B cell (primary cell): ENCODE measurements at regions not wholly inside any gene's neighbourhood (a gene's known extent, or its start where the extent isn't known, plus 50 kb on each side); places are given as distances from the start of the nearest gene placed in this dataset.

Experiments used
- ATAC-seq: fragments of 200-7000 bp; cut with Tn5 transposase; one replicate; pipeline ENCODE4 v1.10.0; 2021; ENCODE audit warnings: low read depth, mild to moderate bottlenecking, moderate number of reproducible peaks, moderate library complexity
- CTCF ChIA-PET: fragments of 350-600 bp; sonication (Branson Sonifier 250); formaldehyde crosslinking; loops from one replicate; lab custom pipeline; 2021; ENCODE audit warnings: antibody characterized with exemption, inconsistent platforms; lab: Charles Lee
- POLR2A ChIA-PET: fragments of 350-600 bp; sonication (Branson Sonifier 250); formaldehyde crosslinking; loops from one replicate; lab custom pipeline; 2021; ENCODE audit warnings: antibody characterized with exemption; lab: Charles Lee
- DNase-seq: peaks from one replicate; pipeline ENCODE4 v3.0.0; 2013
- H2AFZ ChIP-seq: 2 replicates; pipeline ENCODE4 v1.6.1; 2012; ENCODE audit warnings: mild to moderate bottlenecking, low read depth, low read length; ENCODE audit not compliant: insufficient read depth, poor library complexity, severe bottlenecking
- H3K27ac ChIP-seq, 2 donors: 1 replicate in 1 of 2; 2 replicates in 1 of 2; pipeline ENCODE4 v1.5.1; 2012 to 2013; ENCODE audit warnings: low read length in 2 of 2, mild to moderate bottlenecking in 2 of 2, moderate library complexity in 1 of 2
- H3K27me3 ChIP-seq, 4 experiments: fragments of 200-600 bp in 1 of 4; sonication (generic) in 1 of 4; replicated peaks in 1 of 4; 1 replicate in 2 of 4; 2 replicates in 2 of 4; pipeline versions ENCODE4 v1.6.1 to v1.7.0; 2013 to 2016; ENCODE audit warnings: low read length in 3 of 4, mild to moderate bottlenecking in 2 of 4, mixed read lengths in 1 of 4, moderate library complexity in 1 of 4; ENCODE audit not compliant: insufficient read depth in 4 of 4, control insufficient read depth in 3 of 4; ENCODE audit errors: control extremely low read depth in 1 of 4
- H3K36me3 ChIP-seq, 2 experiments: replicated peaks in 1 of 2; 1 replicate in 1 of 2; 2 replicates in 1 of 2; pipeline versions ENCODE4 v1.6.1 to v1.7.1; 2013; ENCODE audit warnings: low read length in 1 of 2; ENCODE audit not compliant: insufficient read depth in 2 of 2, control insufficient read depth in 1 of 2; ENCODE audit errors: control extremely low read depth in 1 of 2, extremely low read depth in 1 of 2
- H3K4me1 ChIP-seq, 2 donors: fragments of 200-600 bp in 1 of 2; sonication (generic) in 1 of 2; 1 replicate in 1 of 2; 2 replicates in 1 of 2; pipeline versions ENCODE4 v1.5.1 to v1.6.1; 2013 to 2017; ENCODE audit warnings: low read length in 2 of 2; ENCODE audit not compliant: control insufficient read depth in 2 of 2, insufficient read depth in 2 of 2
- H3K4me2 ChIP-seq: replicated peaks from 2 replicates; pipeline ENCODE3; 2012; ENCODE audit warnings: mild to moderate bottlenecking, low read depth, low read length; ENCODE audit not compliant: poor library complexity, severe bottlenecking
- H3K4me3 ChIP-seq, 5 experiments: fragments of 200-600 bp in 1 of 5; sonication (generic) in 1 of 5; 1 replicate in 3 of 5; 2 replicates in 2 of 5; pipeline versions ENCODE4 v1.5.1 to v1.7.0; 2011 to 2016; ENCODE audit warnings: low read length in 4 of 5, mild to moderate bottlenecking in 4 of 5, low read depth in 2 of 5, control low read depth in 1 of 5, moderate library complexity in 1 of 5; ENCODE audit not compliant: insufficient read depth in 1 of 5; ENCODE audit errors: control extremely low read depth in 1 of 5, extremely low read depth in 1 of 5
- H3K79me2 ChIP-seq: fragments of 200-600 bp; sonication (generic); one replicate; pipeline ENCODE4 v1.6.0; 2016; ENCODE audit warnings: low read length; ENCODE audit not compliant: control insufficient read depth, insufficient read depth
- H3K9ac ChIP-seq: fragments of 200-600 bp; sonication (generic); 2 replicates; pipeline ENCODE4 v1.6.1; 2017; ENCODE audit warnings: mild to moderate bottlenecking, low read length, moderate library complexity
- H3K9me3 ChIP-seq, 3 donors: one replicate each; pipeline versions ENCODE4 v1.6.1 to v1.7.1; 2013; ENCODE audit warnings: low read length in 2 of 3; ENCODE audit not compliant: control insufficient read depth in 2 of 3, insufficient read depth in 1 of 3; ENCODE audit errors: control extremely low read depth in 1 of 3
- H4K20me1 ChIP-seq: 2 replicates; pipeline ENCODE4 v1.6.0; 2012; ENCODE audit warnings: mild to moderate bottlenecking, low read length; ENCODE audit not compliant: insufficient read depth, control insufficient read depth, poor library complexity, severe bottlenecking
- H3K27ac Mint-ChIP-seq: one replicate; pipeline ENCODE4 v1.8.0; 2021; ENCODE audit warnings: mixed read lengths
- H3K27me3 Mint-ChIP-seq: one replicate; pipeline ENCODE4 v1.8.0; 2021; ENCODE audit warnings: mixed read lengths
- H3K4me1 Mint-ChIP-seq: one replicate; pipeline ENCODE4 v1.8.0; 2021; ENCODE audit warnings: mixed read lengths
- H3K4me3 Mint-ChIP-seq: one replicate; pipeline ENCODE4 v1.8.0; 2021; ENCODE audit warnings: mixed read lengths
- H3K9me3 Mint-ChIP-seq: one replicate; pipeline ENCODE4 v1.8.0; 2022; ENCODE audit warnings: mixed read lengths; ENCODE audit not compliant: insufficient read depth
- EZH2 ChIP-seq: IDR thresholded peaks from 2 replicates; pipeline ENCODE4 v1.6.1; 2012; ENCODE audit warnings: borderline replicate concordance, low read depth, mild to moderate bottlenecking, moderate library complexity, low read length; ENCODE audit not compliant: insufficient read depth, poor library complexity, severe bottlenecking
- WGBS: methylation state at CpG from one replicate; pipeline ENCODE4 v1.1.5; 2013; ENCODE audit warnings: missing lambda C conversion rate; ENCODE audit not compliant: insufficient coverage; 5-methylcytosine and 5-hydroxymethylcytosine counted together
- intact Hi-C: fragments of 100-400 bp; cut with micrococcal nuclease; formaldehyde crosslinking; loops from one replicate; pipeline ENCODE4 v1.10.0; 2022
- TF ChIP-seq, protein P1 (sequence below): fragments of 200-600 bp; IDR thresholded peaks from one replicate; pipeline ENCODE4 v1.8.0; 2022; ENCODE audit warnings: antibody characterized with exemption, mild to moderate bottlenecking

DNA sequence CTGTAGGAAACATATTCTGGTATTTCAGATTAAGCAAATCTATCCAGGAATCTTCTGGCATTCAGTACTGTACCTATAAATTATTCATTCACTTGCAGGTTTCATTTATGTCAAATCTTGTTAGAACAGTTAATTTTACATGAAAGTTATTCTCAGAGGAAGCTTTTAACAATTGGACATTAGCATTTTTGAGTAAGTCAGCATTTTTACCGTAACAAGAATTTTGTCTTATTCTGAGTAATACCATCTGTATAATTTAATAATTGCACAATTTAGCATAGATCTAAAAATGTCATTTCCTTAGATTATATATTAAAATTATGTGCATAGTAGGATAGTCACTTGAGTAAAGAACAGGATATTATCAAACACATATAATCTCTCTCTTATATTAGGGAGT lies 764.8 kb upstream of the LRFN5 start:
- H3K36me3 ChIP-seq, result no peaks in the 10 kb centered on the region
- no peak overlapping the region for H3K4me3 ChIP-seq
- Mint-ChIP-seq H3K27ac (no peak overlapping the region), H3K4me3 (no peak overlapping the region), H3K9me3 (no peaks in the 10 kb centered on the region), H3K4me1 (no peaks in the 10 kb centered on the region), H3K27me3 (no peaks in the 10 kb centered on the region)
- no peak overlapping the region for H2AFZ ChIP-seq
- no peak for ATAC-seq
- H3K79me2 ChIP-seq, result no peaks in the 10 kb centered on the region
- no peaks in the 10 kb centered on the region for H3K27me3 ChIP-seq
- no peak overlapping the region for H3K27ac ChIP-seq
- ChIA-PET POLR2A (no interaction called here), CTCF (no interaction called here)
- no peak overlapping the region for H3K4me2 ChIP-seq
- no peak for DNase-seq
- H3K9ac ChIP-seq, result no peak overlapping the region
- intact Hi-C loops, result no loop called here
- TF ChIP-seq, protein P1, sequence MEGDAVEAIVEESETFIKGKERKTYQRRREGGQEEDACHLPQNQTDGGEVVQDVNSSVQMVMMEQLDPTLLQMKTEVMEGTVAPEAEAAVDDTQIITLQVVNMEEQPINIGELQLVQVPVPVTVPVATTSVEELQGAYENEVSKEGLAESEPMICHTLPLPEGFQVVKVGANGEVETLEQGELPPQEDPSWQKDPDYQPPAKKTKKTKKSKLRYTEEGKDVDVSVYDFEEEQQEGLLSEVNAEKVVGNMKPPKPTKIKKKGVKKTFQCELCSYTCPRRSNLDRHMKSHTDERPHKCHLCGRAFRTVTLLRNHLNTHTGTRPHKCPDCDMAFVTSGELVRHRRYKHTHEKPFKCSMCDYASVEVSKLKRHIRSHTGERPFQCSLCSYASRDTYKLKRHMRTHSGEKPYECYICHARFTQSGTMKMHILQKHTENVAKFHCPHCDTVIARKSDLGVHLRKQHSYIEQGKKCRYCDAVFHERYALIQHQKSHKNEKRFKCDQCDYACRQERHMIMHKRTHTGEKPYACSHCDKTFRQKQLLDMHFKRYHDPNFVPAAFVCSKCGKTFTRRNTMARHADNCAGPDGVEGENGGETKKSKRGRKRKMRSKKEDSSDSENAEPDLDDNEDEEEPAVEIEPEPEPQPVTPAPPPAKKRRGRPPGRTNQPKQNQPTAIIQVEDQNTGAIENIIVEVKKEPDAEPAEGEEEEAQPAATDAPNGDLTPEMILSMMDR, result no peak
- no peak for TF ChIP-seq EZH2
- peaks cover 0 to 2% (median 0%) of the 10 kb centered on the region in 3 donors for H3K9me3 ChIP-seq
- H3K4me1 ChIP-seq, result no peaks in the 10 kb centered on the region
- WGBS, result no CpG with 5 or more reads among the region's 1 CpG
- H4K20me1 ChIP-seq, result no peaks in the 10 kb centered on the region

DNA sequence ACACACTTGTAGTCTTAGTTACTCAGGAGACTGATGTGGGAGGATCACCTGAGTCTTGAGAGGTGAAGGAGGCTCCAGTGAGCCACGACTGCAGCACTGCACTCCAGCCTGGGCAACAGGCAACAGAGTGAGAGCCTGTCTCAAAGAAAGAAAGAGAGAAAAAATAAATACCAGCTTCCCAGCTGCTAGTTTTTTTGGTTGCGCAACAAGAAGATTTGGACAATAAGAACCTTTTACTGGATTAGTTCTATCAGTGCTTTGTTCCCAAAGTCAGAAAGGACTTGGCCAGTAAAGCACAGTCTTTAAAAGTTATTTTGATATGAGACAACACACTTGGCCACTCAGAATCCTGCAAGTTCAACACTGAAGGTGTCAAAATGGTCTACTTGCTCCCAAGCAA lies 768.1 kb upstream of the LRFN5 start:
- no peaks in the 10 kb centered on the region for H3K4me1 ChIP-seq
- Mint-ChIP-seq H3K9me3 (no peaks in the 10 kb centered on the region), H3K27ac (no peak overlapping the region), H3K4me1 (no peaks in the 10 kb centered on the region), H3K4me3 (no peak overlapping the region), H3K27me3 (no peaks in the 10 kb centered on the region)
- TF ChIP-seq, protein P1, result no peak
- TF ChIP-seq EZH2, result no peak
- no peak overlapping the region for H3K9ac ChIP-seq
- intact Hi-C loops, result no loop called here
- no peaks in the 10 kb centered on the region for H4K20me1 ChIP-seq
- no peaks in the 10 kb centered on the region for H3K27me3 ChIP-seq
- H3K79me2 ChIP-seq, result no peaks in the 10 kb centered on the region
- WGBS, result 57% methylated on average over 2 of the region's 2 CpGs
- H2AFZ ChIP-seq, result no peak overlapping the region
- H3K4me3 ChIP-seq, result no peak overlapping the region
- no peak overlapping the region for H3K27ac ChIP-seq
- no peaks in the 10 kb centered on the region for H3K36me3 ChIP-seq
- DNase-seq (no peak), ATAC-seq (no peak)
- H3K4me2 ChIP-seq, result no peak overlapping the region
- ChIA-PET CTCF (no interaction called here), POLR2A (no interaction called here)
- peaks cover 0 to 2% (median 0%) of the 10 kb centered on the region in 3 donors for H3K9me3 ChIP-seq
